ENCODE measurements at regions not wholly inside any gene's neighbourhood (a gene's known extent, or its start where the extent isn't known, plus 50 kb on each side); places are given as distances from the start of the nearest gene placed in this dataset.

DNA sequence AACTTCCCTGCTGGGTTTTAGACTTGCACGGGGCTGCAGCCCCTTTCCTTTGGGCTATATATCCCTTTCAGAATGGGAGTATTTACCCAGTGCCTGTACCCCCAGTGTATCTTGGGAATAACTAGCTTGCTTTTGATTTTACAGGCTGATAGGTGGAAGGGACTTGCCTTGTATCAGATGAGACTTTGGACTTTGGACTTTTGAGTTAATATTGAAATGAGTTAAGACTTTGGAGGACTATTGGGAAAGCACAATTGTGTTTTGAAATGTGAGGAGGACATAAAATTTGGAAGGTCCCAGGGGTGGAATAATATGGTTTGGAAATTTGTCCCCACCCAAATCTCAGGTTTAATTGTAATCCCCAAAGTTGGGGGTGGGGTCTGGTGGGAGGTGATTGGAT lies 393.8 kb upstream of the KIF2B start:
- DNase-seq (ENCODE audit: low read depth in 1 of 2, low spot score in 1 of 2) (no peak), FAIRE-seq (no peak), ATAC-seq (no peak)
- Histone ChIP-seq H3K4me3 (no peak overlapping the region), H3K4me1 (no peaks in the 10 kb centered on the region), H3K4me2 (no peak overlapping the region), H3K27ac (no peak overlapping the region), H3K9me3 (0 out of 3 replicates have a peak, but pooled peaks cover 3% of the 10 kb centered on the region)
- CTCF ChIA-PET = interaction anchor here (0.6 kb wide), 1 partner anchor 8 kb away, joined by 3 read pairs; no protein-coding TSS in a partner anchor
- 8% methylated on average over 1 of the region's 1 CpG for WGBS (ENCODE audit: missing lambda C conversion rate)
- POLR2A ChIA-PET = no interaction called here
- no peak for TF ChIP-seq ZFP36 (IDR thresholded peaks at IDR 0.05; ENCODE audit: borderline replicate concordance, partially characterized antibody)
- TF ChIP-seq FOSB (CRISPR knock-in tag; IDR thresholded peaks at IDR 0.05) = no peak
- TF ChIP-seq JUN (IDR thresholded peaks at IDR 0.05) = no peak
- TF ChIP-seq NPAS2 (CRISPR knock-in tag; IDR thresholded peaks at IDR 0.05; ENCODE audit: borderline replicate concordance) = no peak
- no peak for TF ChIP-seq HOXB5 (CRISPR knock-in tag; IDR thresholded peaks at IDR 0.05)

DNA sequence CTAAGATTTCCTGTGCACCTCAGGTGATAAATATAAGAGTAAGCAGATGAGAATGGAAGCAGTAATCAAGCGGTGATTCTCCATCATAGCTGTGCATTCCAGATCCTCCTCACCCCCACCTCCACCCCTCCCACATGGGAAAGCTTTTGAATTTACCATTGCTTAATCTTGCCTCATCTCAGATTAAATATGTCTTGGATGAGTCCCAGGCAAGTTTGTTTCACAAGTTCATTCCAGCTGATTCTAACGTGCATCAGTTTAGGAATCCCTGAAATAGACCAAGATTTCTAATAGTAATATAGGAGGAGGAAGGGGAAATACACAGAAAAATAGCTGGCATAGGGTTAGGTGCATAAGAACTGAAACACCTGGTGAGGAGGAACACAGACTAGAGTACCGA lies 396.2 kb upstream of the KIF2B start:
- ATAC-seq (no peak), DNase-seq (ENCODE audit: low read depth in 1 of 2, low spot score in 1 of 2) (no peak), FAIRE-seq (no peak)
- Histone ChIP-seq H3K4me1 (no peaks in the 10 kb centered on the region), H3K4me3 (no peak overlapping the region), H3K27ac (no peak overlapping the region), H3K9me3 (0 out of 3 replicates have a peak, but pooled peaks cover 3% of the 10 kb centered on the region), H3K4me2 (no peak overlapping the region)
- 17% methylated on average over 3 of the region's 3 CpGs for WGBS (ENCODE audit: missing lambda C conversion rate)
- ChIA-PET CTCF (no interaction called here), POLR2A (no interaction called here)
- TF ChIP-seq RCOR1 (IDR thresholded peaks at IDR 0.05; ENCODE audit: low read depth, low read length) (no peak), RFX5 (IDR thresholded peaks at IDR 0.05) (no peak), HOXB5 (CRISPR knock-in tag; IDR thresholded peaks at IDR 0.05) (no peak), ZFP36 (IDR thresholded peaks at IDR 0.05; ENCODE audit: borderline replicate concordance, partially characterized antibody) (no peak), CBX2 (IDR thresholded peaks at IDR 0.05; ENCODE audit: borderline replicate concordance, low read depth) (no peak), CBX8 (IDR thresholded peaks at IDR 0.05) (no peak), GATA3 (IDR thresholded peaks at IDR 0.05; ENCODE audit: borderline replicate concordance) (no peak)

DNA sequence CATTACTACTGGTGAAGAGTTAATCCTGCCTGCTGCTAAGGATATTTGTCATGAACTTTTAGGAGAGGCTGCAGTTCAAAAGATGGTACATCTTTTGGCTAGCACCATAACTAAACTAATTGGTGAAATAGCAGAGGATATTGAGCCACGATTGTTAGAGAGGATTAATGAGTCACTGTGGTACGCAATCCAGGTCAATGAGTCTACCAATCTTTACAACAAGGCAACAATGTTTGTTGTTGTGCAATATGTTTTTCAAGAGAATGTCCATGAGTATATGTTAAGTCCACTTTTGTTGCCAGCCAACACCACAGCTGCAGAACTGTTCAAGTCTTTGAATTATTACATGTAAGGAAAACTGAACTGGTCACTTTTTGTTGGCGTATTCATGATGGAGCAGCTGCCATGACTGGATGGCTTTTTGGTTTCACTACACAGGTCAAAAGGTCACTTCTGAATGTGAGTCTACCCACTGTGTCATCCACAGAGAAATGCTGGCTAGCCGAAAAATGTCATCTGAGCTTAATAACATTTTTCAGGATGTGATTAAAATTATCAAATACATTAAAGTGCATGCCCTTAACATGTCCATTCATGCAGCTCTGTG lies 402.6 kb upstream of the KIF2B start:
- DNase-seq (ENCODE audit: low read depth in 1 of 2, low spot score in 1 of 2) (no peak), ATAC-seq (no peak), FAIRE-seq (no peak)
- 4% methylated on average over 4 of the region's 4 CpGs for WGBS (ENCODE audit: missing lambda C conversion rate)
- Histone ChIP-seq H3K4me1 (no peaks in the 10 kb centered on the region), H3K4me3 (no peak overlapping the region), H3K9me3 (0 out of 3 replicates have a peak, but pooled peaks cover 3% of the 10 kb centered on the region), H3K4me2 (no peak overlapping the region), H3K27ac (no peak overlapping the region)
- TF ChIP-seq HOXB5 (CRISPR knock-in tag; IDR thresholded peaks at IDR 0.05) = no peak
- TF ChIP-seq ZNF302 (CRISPR knock-in tag; IDR thresholded peaks at IDR 0.05) = no peak
- TF ChIP-seq JUNB (IDR thresholded peaks at IDR 0.05) = no peak
- TF ChIP-seq POLR2A (IDR thresholded peaks at IDR 0.05; ENCODE audit: low read length) = no peak
- TF ChIP-seq EHF (CRISPR knock-in tag; IDR thresholded peaks at IDR 0.05) = no peak
- no peak for TF ChIP-seq HDAC2 (IDR thresholded peaks at IDR 0.05)
- TF ChIP-seq ZFP36 (IDR thresholded peaks at IDR 0.05; ENCODE audit: borderline replicate concordance, partially characterized antibody) = no peak
- TF ChIP-seq ZC3H11A (IDR thresholded peaks at IDR 0.05) = no peak
- TF ChIP-seq KDM1A (IDR thresholded peaks at IDR 0.05; ENCODE audit: low read depth) = no peak
- no peak for TF ChIP-seq FOXS1 (CRISPR knock-in tag; IDR thresholded peaks at IDR 0.05)
- CTCF ChIA-PET = interaction anchor here (0.6 kb wide), 1 partner anchor 8 kb away, joined by 3 read pairs; no protein-coding TSS in a partner anchor
- POLR2A ChIA-PET = no interaction called here

DNA sequence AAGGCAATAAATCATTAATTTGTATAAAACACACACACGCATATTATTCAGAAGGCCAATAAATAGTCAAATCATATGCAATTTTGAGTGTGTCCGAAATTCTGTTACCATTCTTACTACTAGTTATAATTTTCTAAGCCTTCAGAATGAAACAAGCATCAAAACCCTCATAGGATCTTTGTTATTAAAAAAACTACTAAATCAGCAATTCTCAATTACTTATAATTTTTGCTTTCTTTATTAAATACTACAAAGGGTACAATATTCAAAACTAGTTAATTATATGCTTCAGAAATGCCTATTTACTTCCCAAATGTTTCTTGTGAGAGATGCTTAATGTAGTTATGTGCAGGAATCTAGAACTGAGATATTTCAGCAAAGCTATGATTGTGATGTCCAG lies 413.1 kb upstream of the KIF2B start:
- no peak for TF ChIP-seq TP53 (CRISPR knock-in tag; IDR thresholded peaks at IDR 0.05)
- TF ChIP-seq MAFK (IDR thresholded peaks at IDR 0.05; ENCODE audit: partially characterized antibody) = peak; percentile 68
- CTCF ChIA-PET = no interaction called here
- H3K4me3 ChIP-seq = no peak overlapping the region
- H3K9me3 ChIP-seq = peaks cover 22% of the 10 kb centered on the region; the same call in 2 of the 3 replicates
- no peak for FAIRE-seq
- H3K4me2 ChIP-seq = no peak overlapping the region
- no peak for ATAC-seq
- DNase-seq (ENCODE audit: low read depth in 1 of 2, low spot score in 1 of 2) = no peak
- WGBS (ENCODE audit: missing lambda C conversion rate) = under 1% methylated on average over 2 of the region's 2 CpGs
- H3K4me1 ChIP-seq = no peaks in the 10 kb centered on the region
- no peak overlapping the region for H3K27ac ChIP-seq
- POLR2A ChIA-PET = no interaction called here

DNA sequence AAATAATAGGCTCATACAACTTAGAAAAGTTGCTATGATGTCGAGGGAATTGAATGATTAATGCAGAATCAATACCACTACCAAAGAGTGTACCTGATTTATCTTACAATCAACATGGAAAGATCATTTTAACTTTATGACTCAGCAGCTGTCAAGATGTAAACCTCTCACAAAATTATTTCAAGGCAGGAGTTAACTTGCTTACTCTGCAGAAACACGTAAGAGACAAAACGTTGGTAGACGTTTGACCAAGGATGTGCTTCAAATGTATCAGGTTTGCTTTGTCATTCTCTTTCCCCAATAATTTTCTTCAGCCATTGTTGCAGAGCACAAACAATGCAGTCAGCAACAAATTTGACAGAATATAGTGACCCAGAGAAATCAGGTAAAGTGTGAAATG lies 415.8 kb upstream of the KIF2B start:
- H3K4me1 ChIP-seq = no peaks in the 10 kb centered on the region
- CTCF ChIA-PET = no interaction called here
- POLR2A ChIA-PET = no interaction called here
- H3K27ac ChIP-seq = no peak overlapping the region
- 21% methylated on average over 4 of the region's 4 CpGs for WGBS (ENCODE audit: missing lambda C conversion rate)
- ATAC-seq (no peak), FAIRE-seq (no peak), DNase-seq (ENCODE audit: low read depth in 1 of 2, low spot score in 1 of 2) (no peak)
- H3K4me3 ChIP-seq = no peak overlapping the region
- no peak overlapping the region for H3K4me2 ChIP-seq
- no peak for TF ChIP-seq RCOR1 (IDR thresholded peaks at IDR 0.05; ENCODE audit: low read depth, low read length)
- peak; percentile 53 for TF ChIP-seq MAFK (IDR thresholded peaks at IDR 0.05; ENCODE audit: partially characterized antibody)
- H3K9me3 ChIP-seq = peaks cover 31% of the 10 kb centered on the region; the same call in 2 of the 3 replicates

Data from A549 (cell line).